HCT116 (cell line): ENCODE measurements at regions not wholly inside any gene's neighbourhood (a gene's known extent, or its start where the extent isn't known, plus 50 kb on each side); places are given as distances from the start of the nearest gene placed in this dataset.

Experiments used
- ATAC-seq: fragments of 200-7000 bp; cut with Tn5 transposase; 2 replicates; pipeline ENCODE4 v1.9.1; 2020; ENCODE audit warnings: mild to moderate bottlenecking, moderate library complexity
- BruUV-seq: library from RNA; stranded (reverse); fragments of 400-500 nt; replicated peaks from 2 replicates; lab custom pipeline; 2021; lab: Mats Ljungman, UMichigan
- CTCF ChIA-PET: fragments of 300-600 bp; sonication (Branson Sonifier 250); formaldehyde crosslinking; loops from one replicate; lab custom pipeline; 2021; ENCODE audit warnings: antibody characterized with exemption; lab: Charles Lee
- POLR2A ChIA-PET: fragments of 300-600, 350-600 bp; sonication (Branson Sonifier 250); formaldehyde crosslinking; loops from one replicate; lab custom pipeline; 2021; ENCODE audit warnings: antibody characterized with exemption; lab: Charles Lee
- RAD21 ChIA-PET, 2 experiments: fragments of 300-600 bp; sonication (Branson Sonifier 250); formaldehyde crosslinking; loops; one replicate each; lab custom pipeline; 2023; ENCODE audit warnings: low total read pairs in 2 of 2; ENCODE audit not compliant: uncharacterized antibody in 2 of 2, unreplicated experiment in 2 of 2, low non-redundant PET in 1 of 2; lab: Charles Lee
- DNase-seq: peaks from one replicate; pipeline ENCODE4 v3.0.0-alpha.2; 2010; ENCODE audit warnings: low read depth, low spot score
- H2AFZ ChIP-seq: fragments of 200-600 bp; shearing (Covaris generic), sonication (generic); 2 replicates; pipeline ENCODE4 v1.6.1; 2017; ENCODE audit warnings: low read depth, mixed run types, mixed read lengths, antibody characterized with exemption, low read length; ENCODE audit not compliant: poor library complexity, severe bottlenecking
- H3K27ac ChIP-seq: 2 replicates; pipeline ENCODE4 v1.5.1; 2012; ENCODE audit warnings: low read depth, low read length
- H3K27me3 ChIP-seq: fragments of 200-600 bp; sonication (generic); 2 replicates; pipeline ENCODE4 v1.6.1; 2016; ENCODE audit warnings: mixed run types, low read length, mixed read lengths; ENCODE audit not compliant: insufficient read depth
- H3K36me3 ChIP-seq, 2 experiments: fragments of 200-500 bp in 1 of 2; fragments of 200-600 bp in 1 of 2; sonication (Bioruptor generic) in 1 of 2; sonication (generic) in 1 of 2; 2 replicates each; pipeline versions ENCODE4 v1.5.1 to v1.6.1; 2014 to 2016; ENCODE audit warnings: low read length in 2 of 2, inconsistent platforms in 1 of 2, mixed read lengths in 1 of 2, mixed run types in 1 of 2; ENCODE audit not compliant: insufficient read depth in 2 of 2, control insufficient read depth in 1 of 2
- H3K4me1 ChIP-seq, 2 experiments: fragments of 200-600 bp in 1 of 2; sonication (generic) in 1 of 2; 2 replicates each; pipeline versions ENCODE4 v1.5.1 to v1.6.1; 2012 to 2017; ENCODE audit warnings: low read length in 2 of 2, inconsistent platforms in 1 of 2, mild to moderate bottlenecking in 1 of 2, mixed read lengths in 1 of 2, mixed run types in 1 of 2, moderate library complexity in 1 of 2; ENCODE audit not compliant: insufficient read depth in 2 of 2, control insufficient read depth in 1 of 2
- H3K4me2 ChIP-seq: fragments of 200-600 bp; sonication (generic); 2 replicates; pipeline ENCODE4 v1.6.1; 2017; ENCODE audit warnings: mixed run types, low read length, mixed read lengths
- H3K4me3 ChIP-seq, 2 experiments: fragments of 200-600 bp in 1 of 2; sonication (generic) in 1 of 2; replicated peaks in 1 of 2; 2 replicates each; pipeline ENCODE4 v1.5.1; 2011 to 2016; ENCODE audit warnings: low read length in 2 of 2, control low read depth in 1 of 2, low read depth in 1 of 2, mild to moderate bottlenecking in 1 of 2, mixed read lengths in 1 of 2, mixed run types in 1 of 2
- H3K79me2 ChIP-seq: fragments of 200-600 bp; sonication (generic); 2 replicates; pipeline ENCODE4 v1.6.1; 2017; ENCODE audit warnings: mild to moderate bottlenecking, mixed run types, low read length, moderate library complexity, mixed read lengths; ENCODE audit not compliant: insufficient read depth
- H3K9ac ChIP-seq: fragments of 200-600 bp; sonication (generic); 2 replicates; pipeline ENCODE4 v1.6.1; 2016; ENCODE audit warnings: low read length, mixed read lengths
- H3K9me2 ChIP-seq: fragments of 200-600 bp; sonication (generic), shearing (Covaris generic); 2 replicates; pipeline ENCODE4 v1.6.1; 2017; ENCODE audit warnings: mixed run types, mild to moderate bottlenecking, moderate library complexity; ENCODE audit not compliant: insufficient read depth
- H3K9me3 ChIP-seq, 2 experiments: fragments of 200-500 bp in 1 of 2; fragments of 200-600 bp in 1 of 2; sonication (Bioruptor generic) in 1 of 2; sonication (generic) in 1 of 2; 2 replicates each; pipeline ENCODE4 v1.6.1; 2014 to 2017; ENCODE audit warnings: low read length in 2 of 2, mixed read lengths in 2 of 2, inconsistent platforms in 1 of 2, low read depth in 1 of 2, mild to moderate bottlenecking in 1 of 2, mixed run types in 1 of 2, moderate library complexity in 1 of 2; ENCODE audit not compliant: control insufficient read depth in 1 of 2, insufficient read depth in 1 of 2
- H4K20me1 ChIP-seq: fragments of 200-600 bp; sonication (generic), shearing (Covaris generic); 2 replicates; pipeline ENCODE4 v1.6.1; 2017; ENCODE audit warnings: mixed run types, mild to moderate bottlenecking, moderate library complexity; ENCODE audit not compliant: insufficient read depth
- ELF1 ChIP-seq: IDR thresholded peaks from 2 replicates; pipeline ENCODE4 v1.6.1; 2012; ENCODE audit warnings: low read depth, borderline replicate concordance
- JUND ChIP-seq: IDR thresholded peaks from 2 replicates; pipeline ENCODE4 v1.6.1; 2012
- POLR2A ChIP-seq: IDR thresholded peaks from 2 replicates; pipeline ENCODE4 v1.7.0; 2011; ENCODE audit warnings: borderline replicate concordance; ENCODE audit not compliant: insufficient read depth, insufficient read length; ENCODE audit errors: extremely low read depth
- SP1 ChIP-seq: IDR thresholded peaks from 2 replicates; pipeline ENCODE4 v1.6.1; 2012; ENCODE audit warnings: low read depth
- SRF ChIP-seq: IDR thresholded peaks from 2 replicates; pipeline ENCODE4 v1.6.1; 2012; ENCODE audit warnings: low read depth
- TCF7L2 ChIP-seq: IDR thresholded peaks from 2 replicates; pipeline ENCODE4 v1.7.0; 2011; ENCODE audit warnings: borderline replicate concordance, inconsistent platforms; ENCODE audit not compliant: insufficient read depth, insufficient read length; ENCODE audit errors: extremely low read depth
- YY1 ChIP-seq: IDR thresholded peaks from 2 replicates; pipeline ENCODE4 v1.6.1; 2011; ENCODE audit warnings: low read length, low read depth, moderate library complexity, mild to moderate bottlenecking; ENCODE audit not compliant: insufficient replicate concordance; ENCODE audit errors: extremely low read depth
- ZBTB33 ChIP-seq: IDR thresholded peaks from 2 replicates; pipeline ENCODE4 v1.6.1; 2011; ENCODE audit warnings: mild to moderate bottlenecking, low read length, moderate library complexity; ENCODE audit not compliant: insufficient replicate concordance; ENCODE audit errors: extremely low read depth
- ZFX ChIP-seq: fragments of 450-650 bp; IDR thresholded peaks from 2 replicates; pipeline ENCODE4 v1.6.1; 2017
- intact Hi-C: fragments of 100-400 bp; cut with micrococcal nuclease; formaldehyde crosslinking; loops from 2 replicates; pipeline ENCODE4 v1.10.0; 2022
- TF ChIP-seq, protein P1 (sequence below): IDR thresholded peaks from 2 replicates; pipeline ENCODE4 v1.6.1; 2012

DNA sequence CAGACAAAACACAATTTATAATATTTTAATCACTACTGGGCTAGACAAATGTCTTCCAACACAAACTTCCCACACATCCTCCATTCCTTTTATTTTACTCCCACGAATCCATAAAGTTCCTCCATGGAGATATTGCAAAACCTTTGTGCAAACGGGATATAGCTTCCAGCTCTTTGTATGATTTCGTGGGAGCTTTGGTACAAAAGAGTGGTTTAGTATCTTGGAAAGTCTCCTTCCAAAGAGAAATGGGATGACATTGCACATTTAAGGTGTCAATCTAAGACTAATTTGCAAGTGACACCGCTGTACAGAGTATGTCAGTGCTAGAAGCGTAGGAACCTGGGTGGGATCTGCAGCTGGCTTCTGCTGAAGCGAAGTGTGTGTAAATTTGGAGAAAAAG, 455.2 kb upstream of the RUNX1 start:
- no peak overlapping the region for H3K27ac ChIP-seq
- ATAC-seq (no peak), DNase-seq (no peak)
- no peaks in the 10 kb centered on the region for H3K79me2 ChIP-seq
- H3K27me3 ChIP-seq = peaks cover 16% of the 10 kb centered on the region; the same call in 1 of the 2 replicates
- peaks cover 0 to 5% of the 10 kb centered on the region in 2 experiments; a peak in 1 of 4 replicates for H3K4me1 ChIP-seq
- CTCF ChIA-PET = no interaction called here
- no peak for TF ChIP-seq JUND
- TF ChIP-seq TCF7L2 = no peak
- no peak for TF ChIP-seq SP1
- no peak for TF ChIP-seq ZFX
- TF ChIP-seq, protein P1, sequence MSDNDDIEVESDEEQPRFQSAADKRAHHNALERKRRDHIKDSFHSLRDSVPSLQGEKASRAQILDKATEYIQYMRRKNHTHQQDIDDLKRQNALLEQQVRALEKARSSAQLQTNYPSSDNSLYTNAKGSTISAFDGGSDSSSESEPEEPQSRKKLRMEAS = no peak
- TF ChIP-seq SRF = no peak
- TF ChIP-seq ZBTB33 = no peak
- TF ChIP-seq ELF1 = no peak
- H3K9ac ChIP-seq = no peak overlapping the region
- H4K20me1 ChIP-seq = no peaks in the 10 kb centered on the region
- no peak overlapping the region for H3K4me2 ChIP-seq
- RAD21 ChIA-PET = no interaction called here
- no peak overlapping the region for H2AFZ ChIP-seq
- H3K9me3 ChIP-seq = no peaks in the 10 kb centered on the region
- H3K9me2 ChIP-seq = no peaks in the 10 kb centered on the region
- no peak overlapping the region for H3K4me3 ChIP-seq
- no TSS peak for BruUV-seq
- intact Hi-C loops = no loop called here
- H3K36me3 ChIP-seq = no peaks in the 10 kb centered on the region
- POLR2A ChIA-PET = no interaction called here

GRCh38 chr21:35503671-35504070, 454.6 kb upstream of the RUNX1 start:
- RAD21 ChIA-PET = no interaction called here
- H3K27me3 ChIP-seq = peaks cover 16% of the 10 kb centered on the region; the same call in 1 of the 2 replicates
- POLR2A ChIA-PET = no interaction called here
- H3K9ac ChIP-seq = no peak overlapping the region
- H3K9me3 ChIP-seq = no peaks in the 10 kb centered on the region
- no peak overlapping the region for H3K27ac ChIP-seq
- TF ChIP-seq YY1 (no peak), POLR2A (no peak)
- H3K4me1 ChIP-seq = peaks cover 0 to 5% of the 10 kb centered on the region in 2 experiments; a peak in 1 of 4 replicates
- DNase-seq (no peak), ATAC-seq (no peak)
- H3K36me3 ChIP-seq = no peaks in the 10 kb centered on the region
- no TSS peak for BruUV-seq
- H3K9me2 ChIP-seq = no peaks in the 10 kb centered on the region
- no peaks in the 10 kb centered on the region for H4K20me1 ChIP-seq
- no peak overlapping the region for H3K4me2 ChIP-seq
- no peak overlapping the region for H2AFZ ChIP-seq
- CTCF ChIA-PET = no interaction called here
- intact Hi-C loops = no loop called here
- no peak overlapping the region for H3K4me3 ChIP-seq
- no peaks in the 10 kb centered on the region for H3K79me2 ChIP-seq
